Stimulated activated CD4-positive, alpha-beta T cell treated with anti-CD3 and anti-CD28 coated beads, Interleukin-12 subunit alpha, Interleukin-12 subunit beta, amount 100 ng/mL, for 48 hours (primary cell): ENCODE measurements at regions not wholly inside any gene's neighbourhood (a gene's known extent, or its start where the extent isn't known, plus 50 kb on each side); places are given as distances from the start of the nearest gene placed in this dataset.
"Not testable (repeated sequence)": the region's sequence is repeated elsewhere in the genome, so short reads cannot be mapped to it uniquely, and the experiment has no call there.

Experiments
- DNase-seq, 3 donors: peaks; one replicate each; pipeline ENCODE4 v3.0.0-alpha.2; 2020; ENCODE audit warnings: low read depth in 2 of 3, low spot score in 1 of 3

DNA sequence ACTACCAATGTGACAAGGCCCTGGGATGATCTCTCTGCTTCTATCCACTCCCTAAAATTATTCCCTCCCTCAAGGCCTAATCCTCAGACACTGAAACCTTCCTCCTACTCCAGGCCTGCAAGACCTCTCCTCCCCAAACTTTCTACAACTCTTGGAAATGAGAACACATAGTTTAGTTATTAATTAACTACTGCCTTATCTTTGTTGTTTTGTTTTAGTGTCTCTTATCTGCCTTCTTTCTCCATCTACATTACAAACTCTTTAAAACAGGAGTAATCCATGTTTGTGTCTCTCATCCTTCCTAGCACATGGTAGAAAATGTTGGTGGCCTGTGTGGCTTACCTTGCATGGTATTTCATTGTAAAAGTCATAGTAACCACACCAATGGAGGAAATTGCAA, 139.9 kb upstream of the G2E3 start:
- no peak for DNase-seq

DNA sequence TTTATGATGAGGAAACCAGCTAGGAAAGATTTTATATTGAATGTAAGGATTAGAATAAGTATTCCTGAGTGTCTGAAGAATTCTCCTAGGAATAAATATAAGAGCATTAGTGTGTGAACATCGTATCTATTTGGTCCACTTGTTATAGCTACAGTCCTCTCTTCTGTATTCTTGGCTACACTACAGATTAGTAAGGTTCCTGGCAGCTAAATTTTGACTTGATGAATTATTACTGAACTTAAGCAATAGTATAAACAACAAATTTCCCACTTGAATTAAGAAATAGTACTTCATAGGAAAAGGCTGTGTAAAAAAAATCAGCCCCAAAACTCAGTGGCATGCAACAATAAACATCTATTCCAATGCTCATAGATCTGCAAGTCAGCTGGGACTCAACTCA, 138.4 kb upstream of the G2E3 start:
- no peak for DNase-seq

GRCh38 chr14:30426463-30426862, 132.5 kb upstream of the G2E3 start:
- DNase-seq: no peak

DNA sequence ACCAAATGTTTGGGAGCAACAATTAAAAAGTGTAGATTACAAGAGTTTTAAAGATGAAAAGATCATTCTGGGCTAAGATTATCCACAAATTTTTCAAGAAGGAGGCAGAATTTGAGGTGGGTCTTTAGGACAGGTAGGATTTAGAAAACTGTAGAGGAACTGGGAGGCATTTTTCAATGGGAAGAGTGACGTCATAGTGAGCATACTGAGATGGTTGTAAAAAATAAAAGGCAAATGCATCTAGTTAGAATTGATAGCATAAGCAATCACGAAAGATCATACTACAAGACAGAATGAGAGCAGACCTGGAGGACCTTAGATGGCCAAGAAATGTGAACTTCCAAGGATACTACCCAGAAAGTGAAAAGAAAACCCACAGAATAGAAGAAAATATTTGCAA, 131.6 kb upstream of the G2E3 start:
- no peak for DNase-seq

DNA sequence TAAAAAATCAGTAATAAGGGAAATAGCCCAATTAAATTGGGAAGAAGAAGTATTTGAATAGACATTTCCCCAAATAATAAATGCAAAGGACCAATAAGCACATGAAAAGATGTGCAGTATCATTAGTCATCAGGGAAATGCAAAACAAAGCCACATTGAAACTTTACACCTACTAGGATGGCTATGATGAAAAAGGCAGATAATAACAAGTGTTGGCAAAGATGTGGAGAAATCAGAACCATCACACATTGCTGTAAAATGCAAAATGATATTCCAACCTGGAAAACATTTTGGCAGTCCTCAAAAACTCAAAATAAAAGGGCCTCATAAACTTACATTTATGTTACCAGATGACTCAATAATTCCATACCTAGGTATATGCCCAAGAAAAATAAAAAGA, 131.1 kb upstream of the G2E3 start:
- no peak for DNase-seq

DNA sequence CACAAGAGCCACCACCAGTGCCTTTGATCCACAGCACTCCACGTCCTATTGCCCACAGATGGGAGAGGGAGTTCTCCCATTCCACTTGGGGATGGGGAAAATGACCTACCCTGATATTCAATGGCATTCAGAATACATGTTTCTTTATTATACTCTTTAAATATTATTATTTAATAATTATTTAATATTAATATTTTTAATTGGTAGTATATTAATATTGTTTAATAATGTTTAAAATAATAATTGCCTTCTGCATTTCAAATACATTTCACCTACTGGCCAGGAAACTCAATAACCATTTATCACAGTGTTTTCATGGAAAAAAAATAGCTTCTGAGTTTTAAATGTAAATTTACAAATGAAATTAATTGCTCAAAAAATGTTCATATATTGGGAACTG, 127.4 kb upstream of the G2E3 start:
- DNase-seq: no peak

DNA sequence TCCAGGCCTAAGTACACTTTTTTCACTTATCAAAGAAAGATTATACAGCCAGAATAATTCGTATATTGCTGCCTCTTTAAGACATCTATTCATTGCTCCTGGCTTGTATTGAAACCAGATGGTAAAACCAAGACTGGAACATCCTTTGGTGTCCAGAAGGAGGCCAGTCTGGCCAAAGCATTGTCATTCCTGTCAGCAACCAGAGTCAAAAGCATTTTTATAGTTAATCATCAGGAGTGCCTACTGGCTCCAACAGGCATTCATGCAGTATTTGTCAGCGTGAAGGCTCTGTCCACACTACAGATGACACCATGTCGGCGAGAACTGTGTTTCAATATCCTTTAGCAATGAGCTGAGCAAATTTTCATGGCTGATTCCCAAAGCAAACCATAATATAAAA, 118.0 kb upstream of the G2E3 start:
- DNase-seq: no peak

GRCh38 chr14:30443368-30444007, 115.5 kb upstream of the G2E3 start:
- DNase-seq: no peak

DNA sequence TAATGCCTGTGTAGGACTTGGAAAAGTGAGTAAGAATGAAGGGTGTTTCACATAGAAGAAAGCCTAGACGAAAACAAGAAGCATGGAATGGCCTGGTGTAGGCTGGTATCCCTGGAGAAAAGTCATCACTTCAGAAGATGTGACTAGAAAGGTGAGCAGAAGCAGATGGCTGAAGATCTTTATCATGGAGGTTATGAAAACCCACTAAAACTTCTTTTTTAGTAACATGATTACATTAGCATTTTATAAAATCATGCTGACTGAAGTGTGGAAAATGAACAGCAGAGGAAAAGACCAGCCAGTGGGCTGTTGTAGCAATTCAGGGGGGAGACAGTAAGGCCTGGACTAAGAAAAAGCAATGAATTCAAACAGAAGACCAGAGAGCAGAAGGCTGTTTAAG, 114.5 kb upstream of the G2E3 start:
- DNase-seq: no peak

DNA sequence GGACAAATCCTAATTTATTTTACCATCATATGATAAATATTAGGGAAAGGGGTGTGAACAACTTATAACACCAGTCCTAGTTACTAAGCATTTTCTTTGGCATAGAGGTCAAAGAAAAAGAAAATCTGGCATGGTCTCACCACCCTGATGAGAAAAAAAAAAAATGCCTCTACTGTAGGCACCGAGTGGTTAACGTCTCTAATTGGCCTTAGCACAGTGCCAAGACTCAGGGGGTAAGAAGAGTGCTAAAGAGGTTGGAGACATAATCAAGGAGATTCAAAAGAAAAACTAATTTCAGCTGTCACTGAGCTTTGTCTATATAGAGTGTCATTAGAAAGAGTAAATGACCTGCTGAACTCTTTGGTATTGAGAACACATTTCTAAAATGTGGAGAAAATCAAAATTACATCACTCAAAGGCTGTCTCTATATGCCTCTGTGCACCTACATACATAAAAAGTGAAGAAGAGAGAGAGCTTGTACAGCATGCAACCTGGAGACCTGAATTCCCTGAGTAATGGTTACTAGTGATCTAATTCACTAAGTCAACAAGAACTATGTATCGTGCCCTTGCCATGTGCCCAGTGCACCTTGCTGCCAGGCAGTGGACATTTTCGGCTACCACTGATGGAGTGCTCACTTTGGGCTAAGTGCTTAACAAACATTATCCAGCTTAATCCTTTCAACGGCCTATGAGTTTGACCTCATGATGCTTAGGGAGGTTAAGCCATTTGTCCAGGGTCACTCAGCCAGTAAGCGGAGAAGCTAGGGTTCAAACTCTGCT, 113.8 kb upstream of the G2E3 start:
- DNase-seq: no peak

DNA sequence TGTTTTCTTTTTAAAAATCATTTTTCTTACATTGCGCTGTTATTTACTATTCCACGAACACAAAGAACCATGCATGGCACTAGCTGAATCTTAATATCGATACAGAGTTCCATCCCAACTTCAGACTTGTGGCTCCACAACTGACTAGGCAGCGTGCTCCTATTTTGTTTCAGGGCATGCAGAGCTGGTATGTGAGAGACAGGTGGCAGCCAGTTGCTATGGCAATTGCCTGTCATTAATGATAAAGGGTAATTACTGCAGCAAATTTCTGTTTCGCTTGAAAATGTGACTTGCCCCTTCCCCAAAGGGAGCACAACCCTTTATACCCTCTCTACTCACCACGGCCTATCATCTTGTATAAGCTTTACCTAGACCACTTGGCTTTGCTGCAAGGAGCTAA, 113.1 kb upstream of the G2E3 start:
- no peak for DNase-seq

DNA sequence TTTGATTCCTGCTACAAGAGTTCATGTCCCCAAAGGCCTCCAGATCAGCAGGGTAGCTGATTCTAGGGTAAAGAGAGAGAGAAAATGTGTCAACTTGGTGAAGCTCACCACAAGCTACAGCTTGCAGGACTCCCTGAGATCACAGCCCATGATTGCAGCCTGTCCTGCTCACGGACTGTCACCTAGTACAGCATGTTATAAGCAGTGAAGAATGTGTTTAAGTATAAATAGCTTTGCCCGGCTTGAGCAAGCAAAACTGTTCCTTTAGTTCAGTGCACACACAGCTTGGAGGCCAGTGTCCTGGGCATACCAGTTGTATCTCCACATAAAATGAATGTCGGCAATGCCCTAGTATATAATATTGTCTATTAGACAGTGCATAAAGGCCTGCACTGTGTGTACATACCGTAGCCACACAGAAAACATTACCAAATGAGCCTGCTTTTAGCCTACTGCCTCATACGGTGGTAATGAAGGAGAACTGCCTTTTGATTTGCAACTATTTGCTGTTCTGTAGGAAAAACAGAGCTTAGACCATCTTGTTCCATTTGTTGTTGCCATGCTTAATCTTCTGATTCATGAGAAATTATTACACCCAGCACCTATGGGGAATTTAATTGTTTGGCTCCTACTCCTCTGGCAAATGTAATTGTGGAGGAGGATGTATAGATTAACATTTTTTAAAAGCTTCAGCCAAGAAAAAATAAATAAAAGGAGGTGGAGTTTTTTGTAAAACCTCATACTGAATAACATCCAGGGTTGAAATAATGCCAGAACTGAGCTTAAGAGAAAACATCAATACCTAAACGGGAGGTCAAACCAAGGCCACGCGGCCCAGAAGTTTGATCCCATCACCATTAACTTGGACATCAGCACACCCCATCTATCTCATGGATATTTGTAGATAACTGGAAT, 108.1 kb upstream of the G2E3 start:
- no peak for DNase-seq

GRCh38 chr14:30456296-30456695, 102.7 kb upstream of the G2E3 start:
- no peak for DNase-seq

DNA sequence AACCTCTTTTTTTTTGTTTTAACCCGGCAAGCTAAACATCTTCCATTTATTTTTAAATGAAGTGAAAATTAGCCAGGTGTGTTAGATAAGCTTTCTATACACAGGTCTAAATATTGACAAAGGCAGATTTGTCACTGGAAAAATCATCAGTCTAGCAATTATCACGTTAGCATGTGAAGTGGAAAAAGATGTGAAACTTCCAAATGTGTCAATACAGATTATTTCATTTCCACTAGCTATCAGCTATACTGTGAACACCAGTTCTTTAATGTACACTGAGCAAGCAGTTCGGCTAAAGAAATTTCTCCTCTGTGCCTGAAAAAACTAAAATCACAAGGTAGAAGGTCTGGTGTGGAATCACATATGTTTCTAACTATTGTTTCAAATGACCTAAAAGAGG, 96.6 kb upstream of the G2E3 start:
- DNase-seq: no peak

DNA sequence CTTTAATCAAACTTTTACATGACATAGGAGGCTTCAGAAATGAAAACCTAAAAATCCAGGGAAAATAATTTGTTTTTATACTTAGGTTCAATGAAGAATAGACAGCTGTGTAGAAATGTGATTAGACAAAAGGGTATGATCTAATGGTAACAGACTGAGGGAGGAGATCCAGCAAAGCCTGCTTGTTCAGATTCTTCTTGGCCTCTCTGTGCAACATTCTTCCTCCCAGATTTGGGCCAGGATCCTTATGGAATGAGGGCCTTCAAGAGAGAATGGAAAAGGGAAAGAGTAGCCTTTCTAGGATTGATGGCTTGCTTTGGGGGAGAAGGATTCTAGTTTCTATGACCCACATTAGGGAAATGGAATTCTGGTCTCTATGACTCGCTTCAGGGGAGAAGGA, 94.5 kb upstream of the G2E3 start:
- DNase-seq: no peak

DNA sequence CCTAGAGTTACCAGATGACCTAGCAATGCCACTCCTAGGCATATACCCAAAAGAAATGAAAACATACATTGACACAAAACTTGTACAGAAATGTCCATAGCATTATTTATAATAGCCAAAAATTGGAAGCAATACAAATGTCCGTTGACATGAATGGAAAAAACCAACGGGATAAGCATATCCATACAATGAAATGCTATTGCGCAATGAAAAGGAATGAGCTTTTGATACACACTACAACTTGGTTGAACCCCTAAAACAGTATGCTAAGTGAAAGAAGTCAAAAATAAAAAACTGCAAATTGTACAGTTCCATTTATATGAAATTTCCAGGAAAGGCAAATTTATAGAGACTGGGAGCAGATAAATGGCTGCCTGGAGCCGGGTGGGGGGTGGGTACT, 90.6 kb upstream of the G2E3 start:
- DNase-seq: no peak

DNA sequence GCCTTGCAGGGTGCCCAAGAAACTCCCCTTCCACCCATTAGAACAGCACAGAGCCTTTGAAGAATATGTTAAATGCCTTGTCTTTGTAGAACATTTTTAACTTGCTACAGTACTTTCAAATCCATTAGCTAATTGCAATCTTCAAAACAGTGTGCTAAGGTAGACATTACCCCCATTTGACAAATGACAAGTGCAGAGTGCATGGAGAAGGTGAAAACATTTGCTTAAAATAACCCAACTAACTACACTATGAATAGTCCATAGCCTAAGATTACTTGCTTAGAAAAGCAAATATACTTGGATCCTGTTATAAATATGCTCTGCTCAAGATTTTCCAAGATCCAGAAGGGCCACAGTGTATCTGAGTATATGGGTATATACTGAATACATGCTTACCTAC, 87.0 kb upstream of the G2E3 start:
- DNase-seq: no peak

GRCh38 chr14:30473846-30474696, 84.9 kb upstream of the G2E3 start:
- not testable (repeated sequence) for DNase-seq

DNA sequence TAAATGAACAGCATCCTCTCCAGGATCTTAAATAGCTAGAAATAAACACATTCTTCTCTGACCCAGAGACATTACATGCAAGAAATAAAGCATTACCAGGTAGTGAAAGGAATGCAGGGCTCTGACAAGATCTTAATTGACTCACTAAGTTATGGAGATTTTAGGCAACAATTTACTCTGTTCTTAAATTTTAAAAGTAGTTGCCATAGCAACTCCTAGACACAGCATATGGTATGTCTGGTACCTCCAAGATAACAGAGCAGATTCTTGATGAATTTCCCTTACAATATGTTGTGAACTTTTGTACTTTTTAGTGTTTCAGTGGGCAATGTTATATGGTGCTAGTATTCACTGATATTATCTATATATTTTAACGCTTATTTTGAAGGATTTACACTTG, 76.7 kb upstream of the G2E3 start:
- no peak for DNase-seq

DNA sequence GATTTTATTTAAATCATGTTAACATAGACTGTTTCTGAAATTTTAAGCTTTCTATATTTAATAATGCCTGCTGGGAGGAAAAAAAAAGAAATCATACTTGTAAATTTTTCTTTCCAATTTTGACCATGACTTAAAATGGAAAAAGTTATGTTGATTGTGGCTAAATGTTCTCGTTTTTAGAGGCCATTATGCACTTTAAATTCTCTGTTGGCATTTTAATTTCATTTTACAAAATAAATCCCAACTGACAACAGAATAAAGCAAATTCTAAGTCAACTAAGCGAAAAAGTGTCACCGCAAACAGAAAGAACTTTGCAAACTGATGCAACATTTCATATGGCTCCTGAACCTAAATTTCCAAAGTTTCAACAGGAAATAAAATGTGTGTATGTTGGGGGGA, 74.8 kb upstream of the G2E3 start:
- DNase-seq: no peak

DNA sequence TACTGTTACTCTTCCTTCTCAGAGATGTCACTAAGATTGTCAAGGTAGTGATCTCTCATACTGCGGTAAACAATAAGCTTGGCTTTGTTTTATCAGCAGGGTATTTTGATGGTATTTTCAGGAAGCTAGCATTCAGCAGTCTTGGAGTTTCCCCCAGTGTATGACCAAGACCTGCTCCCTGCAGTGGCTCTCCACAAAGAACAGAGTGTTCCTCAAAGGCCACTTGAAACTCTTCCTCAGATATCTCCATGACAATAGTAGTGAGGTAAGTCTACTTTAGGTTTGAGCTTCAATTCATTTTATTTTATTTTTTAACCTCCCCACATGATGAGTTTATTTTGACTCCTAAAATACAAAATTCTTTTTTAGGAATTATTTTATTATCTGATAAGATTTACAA, 74.0 kb upstream of the G2E3 start:
- no peak for DNase-seq
